ENCODE measurements at regions not wholly inside any gene's neighbourhood (a gene's known extent, or its start where the extent isn't known, plus 50 kb on each side); places are given as distances from the start of the nearest gene placed in this dataset.

DNA sequence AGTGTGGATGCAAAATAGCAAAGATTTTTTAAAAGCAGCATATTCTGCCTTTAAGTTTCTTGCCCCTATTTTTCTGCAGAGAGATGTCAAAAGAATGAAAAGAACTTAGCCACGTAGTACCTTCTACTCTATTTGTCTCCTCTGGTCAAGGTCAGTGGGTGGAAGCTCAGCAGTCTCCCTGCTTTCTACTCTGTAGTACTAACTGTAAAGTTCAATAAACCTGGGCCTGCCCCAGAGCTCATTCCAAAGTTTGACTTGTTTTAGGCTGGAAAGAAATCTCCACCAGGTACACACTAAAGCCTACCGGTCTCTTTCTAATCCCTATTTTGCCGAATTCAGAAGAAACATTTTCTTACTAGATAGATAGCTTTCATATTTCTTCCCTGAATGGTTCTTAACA is 247.9 kb upstream of the ARHGAP20 start:
- H3K4me3 ChIP-seq (ENCODE audit: low read depth, low read length) = no peak overlapping the region
- no peak for DNase-seq (ENCODE audit: low read depth)

DNA sequence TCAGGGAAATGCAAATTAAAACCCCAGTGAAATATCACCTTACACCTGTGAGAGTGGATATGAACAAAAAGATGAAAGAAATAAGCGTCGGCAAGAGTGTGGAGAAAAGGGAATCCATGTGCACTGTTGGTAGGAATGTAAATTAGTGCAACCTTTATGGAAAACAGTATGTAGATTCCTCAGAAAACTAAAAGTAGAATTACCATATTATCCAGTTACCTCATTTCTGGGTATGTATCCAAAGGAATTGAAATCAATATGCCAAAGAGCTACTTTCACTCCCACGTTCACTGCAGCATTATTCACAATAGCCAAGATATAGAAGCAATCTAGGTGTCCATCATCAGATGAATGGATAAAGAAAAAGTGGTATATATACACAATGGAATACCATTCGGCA is 246.0 kb upstream of the ARHGAP20 start:
- DNase-seq (ENCODE audit: low read depth) = no peak
- no peak overlapping the region for H3K4me3 ChIP-seq (ENCODE audit: low read depth, low read length)

DNA sequence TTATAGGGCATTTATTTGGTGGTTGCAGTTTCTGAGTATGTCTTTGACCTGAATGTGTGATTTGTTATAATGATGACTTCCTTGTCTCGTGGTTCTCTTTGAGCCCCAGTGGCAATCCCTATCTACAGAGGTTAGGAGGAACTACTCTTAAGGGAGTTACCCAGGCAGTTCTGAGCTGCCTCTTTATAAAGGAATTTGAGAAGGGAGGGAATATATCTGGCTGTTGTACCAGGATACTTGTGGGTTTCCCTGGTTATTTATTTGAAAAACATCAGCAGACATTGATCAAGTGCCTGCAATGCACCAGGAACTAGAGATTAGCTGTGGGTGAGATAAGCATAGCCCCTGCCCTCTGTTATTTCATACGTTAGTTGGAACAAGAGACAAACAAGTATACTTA is 243.5 kb upstream of the ARHGAP20 start:
- H3K4me3 ChIP-seq (ENCODE audit: low read depth, low read length) = no peak overlapping the region
- DNase-seq (ENCODE audit: low read depth) = no peak

DNA sequence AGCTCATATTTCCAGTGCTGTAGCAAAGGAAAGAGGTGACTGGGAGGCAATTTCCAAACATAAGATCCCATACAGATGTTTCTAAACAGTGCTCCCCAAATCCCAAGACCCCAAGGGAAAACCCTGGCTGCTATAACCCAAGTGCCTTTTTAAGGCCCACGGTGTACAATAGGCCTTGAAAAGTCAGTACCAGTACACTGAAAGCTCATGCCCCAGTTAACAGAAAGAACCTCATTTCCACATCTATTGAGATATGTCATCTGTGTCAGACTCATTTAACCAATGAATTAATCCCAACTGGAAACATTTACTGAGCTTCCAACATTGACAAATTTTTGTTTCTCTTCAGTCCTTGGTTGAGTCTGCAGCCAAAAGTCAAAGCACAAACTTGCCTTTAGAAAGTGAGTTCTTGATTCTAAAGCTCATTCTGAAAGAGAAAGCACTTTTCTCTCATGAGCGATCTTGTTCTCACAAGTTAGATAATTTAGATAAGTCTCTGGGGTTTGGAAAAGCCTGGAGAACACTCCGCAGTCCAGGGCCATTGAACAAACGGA is 239.8 kb upstream of the ARHGAP20 start:
- no peak overlapping the region for H3K4me3 ChIP-seq (ENCODE audit: low read depth, low read length)
- no peak for DNase-seq (ENCODE audit: low read depth)

DNA sequence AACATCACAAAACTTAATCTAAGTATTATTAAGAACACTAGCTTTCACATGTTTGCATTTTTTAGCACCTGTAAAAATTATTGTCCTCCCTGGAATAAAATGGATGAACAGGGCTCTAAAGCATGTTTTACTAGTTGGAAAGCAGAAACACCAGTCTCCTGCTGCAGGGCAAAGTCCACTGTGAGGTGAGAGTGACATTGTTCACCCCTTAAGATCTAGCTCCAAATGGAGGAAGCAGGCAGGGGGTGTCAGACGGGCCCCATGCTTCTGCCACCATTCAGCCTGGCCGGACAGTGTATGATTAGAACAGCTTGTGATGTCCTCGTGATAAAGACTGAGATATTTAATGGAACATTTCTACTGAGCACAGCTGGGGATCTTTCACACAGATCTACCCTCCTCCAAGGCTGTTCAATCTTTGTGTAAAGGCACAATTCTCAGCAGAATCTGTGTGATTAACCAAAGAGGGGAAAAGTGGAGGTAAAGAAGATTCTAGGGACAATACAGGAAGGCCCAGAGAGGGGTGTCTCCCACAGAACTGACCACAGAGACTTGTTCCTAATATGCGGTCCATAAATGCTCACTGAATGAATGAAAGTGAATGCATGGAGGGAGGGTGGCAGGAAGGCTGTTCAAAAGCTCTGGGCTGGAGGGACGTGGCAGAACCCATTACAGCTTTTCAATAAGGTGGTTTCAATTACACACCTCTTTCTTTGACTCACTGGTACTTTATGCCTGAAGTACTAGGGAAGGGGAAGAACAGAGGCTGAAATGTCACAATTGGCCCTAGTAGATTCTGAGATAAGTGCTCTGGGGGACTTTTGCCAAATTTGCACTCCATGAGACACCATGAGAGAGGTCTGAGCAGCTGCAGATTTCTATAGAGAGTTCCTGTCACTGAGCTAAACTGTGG is 239.1 kb upstream of the ARHGAP20 start:
- no peak for DNase-seq (ENCODE audit: low read depth)

DNA sequence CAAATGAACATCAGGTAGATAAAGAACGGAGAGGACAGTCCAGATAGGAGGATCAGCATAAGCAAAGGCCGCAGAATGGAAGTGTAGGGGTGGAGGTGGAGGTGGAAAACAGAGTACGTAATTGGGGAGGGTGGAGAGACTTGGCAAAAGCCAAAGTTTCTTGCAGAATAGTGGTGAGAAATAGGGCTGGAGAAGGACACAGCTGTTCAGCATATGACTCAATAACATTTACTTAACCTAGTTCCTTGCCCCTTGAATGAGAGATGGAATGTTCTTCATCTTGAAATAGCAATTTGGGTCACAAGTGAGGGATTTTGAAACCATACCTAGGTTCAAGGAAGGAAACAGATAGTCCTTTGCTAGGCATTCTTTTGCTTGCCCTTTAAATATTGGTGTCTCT is 235.9 kb upstream of the ARHGAP20 start:
- peak; percentile 69 for DNase-seq (ENCODE audit: low read depth)
- H3K4me3 ChIP-seq (ENCODE audit: low read depth, low read length) = no peak overlapping the region

More for the DNA sequence above, 239.1 kb upstream of the ARHGAP20 start:
- H3K4me3 ChIP-seq (ENCODE audit: low read depth, low read length) = no peak overlapping the region

DNA sequence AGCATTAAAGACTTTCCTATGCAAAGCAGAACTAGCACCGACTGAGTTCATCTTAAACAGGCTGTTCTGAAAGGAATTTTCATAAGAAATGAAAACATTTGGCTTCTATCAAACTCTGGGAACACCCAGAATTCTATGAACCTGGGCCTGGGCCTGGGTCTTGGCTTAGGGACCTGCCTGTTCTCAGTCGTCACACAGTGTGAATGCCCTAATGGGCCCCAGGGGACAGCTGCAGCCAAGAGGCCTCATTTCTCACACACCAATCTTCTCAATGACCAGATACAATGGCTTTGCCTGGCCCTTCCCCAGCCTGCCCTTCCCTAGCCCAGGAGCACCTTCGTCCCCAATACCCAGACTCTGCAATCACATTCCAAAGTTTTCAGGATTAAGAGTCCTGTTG is 234.9 kb upstream of the ARHGAP20 start:
- no peak overlapping the region for H3K4me3 ChIP-seq (ENCODE audit: low read depth, low read length)
- no peak for DNase-seq (ENCODE audit: low read depth)

DNA sequence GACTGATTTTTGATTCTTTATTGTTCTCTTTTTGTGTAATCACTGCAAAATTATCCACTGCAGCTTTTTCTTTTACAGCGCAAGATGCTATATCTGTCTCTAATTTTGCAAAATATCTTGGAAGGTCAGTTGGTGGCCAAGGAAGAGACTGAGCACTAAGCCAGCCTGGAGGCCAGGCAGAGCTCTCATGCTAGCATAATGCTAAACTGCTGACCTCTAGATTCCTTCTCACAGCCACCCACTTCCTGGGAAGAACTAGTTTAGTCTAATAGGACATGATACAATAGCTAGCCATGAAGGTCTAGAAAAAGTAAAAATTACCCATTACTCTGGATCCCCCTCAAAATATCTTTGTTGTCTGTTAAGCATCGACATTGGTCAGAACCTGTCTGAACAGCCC is 227.2 kb upstream of the ARHGAP20 start:
- peak; percentile 6 for DNase-seq (ENCODE audit: low read depth)
- no peak overlapping the region for H3K4me3 ChIP-seq (ENCODE audit: low read depth, low read length)

DNA sequence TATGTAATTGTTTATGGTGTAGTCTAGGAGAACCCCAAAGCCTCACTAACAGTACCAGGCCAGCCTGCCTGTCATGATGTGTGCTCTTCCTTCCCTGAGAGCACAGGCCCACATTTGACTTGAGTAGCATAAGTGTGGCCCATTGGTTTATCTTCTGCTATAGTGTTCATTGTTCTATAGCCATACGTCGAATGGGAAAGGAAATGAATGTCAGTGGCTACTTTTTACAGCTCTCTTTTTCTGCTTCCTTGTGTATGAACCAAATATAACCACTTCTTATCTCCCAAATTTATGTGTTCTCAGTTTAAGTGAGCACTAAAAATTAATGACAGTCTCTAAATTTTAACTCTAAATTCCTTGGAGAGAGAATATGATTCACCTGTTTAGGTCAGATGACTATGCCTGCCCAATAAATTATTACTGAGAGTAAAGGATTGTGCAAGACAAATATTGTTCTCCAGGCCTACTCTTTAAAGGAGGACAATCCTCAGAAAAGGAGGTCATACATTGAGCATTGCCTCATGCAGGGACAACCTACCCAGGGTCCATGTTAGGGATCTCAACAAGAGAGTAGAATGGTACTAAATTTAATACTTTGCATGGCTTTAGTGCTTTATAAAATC is 222.9 kb upstream of the ARHGAP20 start:
- no peak for DNase-seq (ENCODE audit: low read depth)
- no peak overlapping the region for H3K4me3 ChIP-seq (ENCODE audit: low read depth, low read length)

DNA sequence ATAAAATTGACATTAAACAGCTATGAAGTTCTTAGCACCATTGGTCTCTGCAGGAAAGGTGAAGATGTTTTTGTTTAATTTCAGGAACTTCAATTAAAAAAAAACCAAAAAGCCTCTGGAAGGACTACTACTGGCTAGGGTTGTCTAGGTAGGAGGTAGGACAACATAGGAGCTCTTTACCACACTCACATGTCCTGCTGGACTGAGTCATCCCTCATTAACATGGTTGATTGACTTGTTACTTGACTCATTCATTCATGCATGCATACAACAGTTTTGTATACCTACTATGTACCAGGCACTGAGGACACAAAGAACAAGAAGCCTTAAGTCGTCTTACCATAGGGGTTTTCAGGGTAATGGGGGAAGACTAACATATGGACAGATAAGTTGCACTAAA is 216.9 kb upstream of the ARHGAP20 start:
- no peak overlapping the region for H3K4me3 ChIP-seq (ENCODE audit: low read depth, low read length)
- DNase-seq (ENCODE audit: low read depth) = no peak

DNA sequence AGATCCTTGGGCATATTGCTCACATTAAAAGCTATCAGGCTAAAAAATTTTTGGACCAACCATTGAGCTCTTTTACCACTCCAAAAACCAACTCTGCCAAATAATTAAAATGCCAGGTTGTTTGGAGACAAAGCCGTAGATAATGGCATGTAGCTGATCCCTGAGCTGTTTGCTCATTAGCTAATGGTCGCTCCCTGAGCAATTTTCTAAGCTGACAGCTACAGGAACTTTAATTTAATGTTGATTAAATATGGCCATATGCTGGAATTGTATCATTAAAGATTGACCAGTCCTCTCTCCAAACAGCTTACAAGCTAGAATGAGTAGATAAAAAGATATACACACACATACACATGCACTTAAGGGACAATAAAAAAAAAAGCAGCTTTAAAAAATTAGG is 216.2 kb upstream of the ARHGAP20 start:
- DNase-seq (ENCODE audit: low read depth) = no peak
- no peak overlapping the region for H3K4me3 ChIP-seq (ENCODE audit: low read depth, low read length)

DNA sequence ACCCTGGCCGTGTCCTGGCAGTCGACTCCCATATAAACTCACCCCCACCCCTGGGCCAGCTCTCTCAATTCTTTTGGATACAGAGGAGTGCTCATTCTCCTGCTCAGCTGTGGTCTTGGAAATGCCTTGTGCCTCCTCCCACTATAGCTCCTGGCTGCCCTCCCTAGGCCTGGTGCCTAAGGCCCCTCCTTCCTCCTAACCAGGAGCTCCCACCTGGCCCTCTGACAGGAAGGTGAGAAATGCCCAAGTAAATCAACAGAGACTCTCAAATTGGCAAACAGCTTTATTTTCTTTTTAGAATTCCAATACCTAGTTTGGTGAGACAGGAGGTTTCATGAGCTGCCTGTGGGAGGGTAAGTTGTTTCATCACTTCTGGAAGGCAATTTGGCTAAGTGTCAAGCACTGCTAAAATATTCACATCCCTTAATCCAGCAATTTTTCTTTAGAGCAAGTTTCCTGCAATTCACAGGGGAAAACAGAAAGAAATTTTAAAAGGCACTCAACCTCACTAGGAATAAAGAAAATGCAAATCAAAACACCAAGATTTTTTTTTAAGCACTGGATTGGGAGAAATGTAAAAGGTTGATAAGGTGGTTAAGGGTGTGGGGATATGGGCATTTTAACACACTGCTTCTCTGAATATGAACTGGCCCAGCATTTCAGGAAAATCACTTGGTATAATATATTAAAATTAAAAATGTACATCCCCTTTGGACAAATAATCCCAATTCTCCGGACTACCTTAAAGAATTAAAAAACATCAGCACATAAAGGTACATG is 209.7 kb upstream of the ARHGAP20 start:
- H3K4me3 ChIP-seq (ENCODE audit: low read depth, low read length) = no peak overlapping the region
- peak; percentile 54 for DNase-seq (ENCODE audit: low read depth)

DNA sequence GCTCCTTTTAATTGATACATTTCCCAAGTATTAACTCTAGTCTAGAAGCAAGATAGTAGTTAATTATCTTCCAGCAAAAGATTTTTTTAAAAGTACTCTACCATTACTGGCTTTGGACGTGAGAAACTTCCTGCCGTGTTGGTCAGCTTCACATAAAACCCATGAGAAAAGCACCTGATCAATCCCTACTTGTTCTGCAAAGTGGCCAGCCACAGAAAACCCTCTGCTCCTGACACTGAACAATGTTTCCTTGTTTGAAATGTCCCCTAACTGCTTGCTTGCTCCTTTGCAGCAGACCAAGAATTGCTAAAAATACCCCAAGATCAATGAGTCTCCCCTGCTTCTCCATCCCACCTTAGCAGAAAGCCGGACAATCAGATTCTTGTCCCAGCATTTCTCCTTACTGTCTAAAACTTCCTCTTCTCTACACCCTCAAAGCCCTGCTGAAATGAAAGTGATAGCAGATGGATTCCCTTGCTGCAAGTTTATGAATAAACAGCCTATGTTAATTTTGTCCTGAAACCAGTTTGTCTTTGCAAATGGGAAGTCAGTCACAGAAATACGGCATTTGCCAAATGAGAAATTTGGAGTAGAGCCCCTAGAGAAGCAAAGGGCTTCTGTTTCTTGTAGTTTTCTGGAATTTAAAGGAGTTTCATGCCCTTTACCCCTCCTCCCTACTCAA is 207.1 kb upstream of the ARHGAP20 start:
- H3K4me3 ChIP-seq (ENCODE audit: low read depth, low read length) = no peak overlapping the region
- DNase-seq (ENCODE audit: low read depth) = no peak

DNA sequence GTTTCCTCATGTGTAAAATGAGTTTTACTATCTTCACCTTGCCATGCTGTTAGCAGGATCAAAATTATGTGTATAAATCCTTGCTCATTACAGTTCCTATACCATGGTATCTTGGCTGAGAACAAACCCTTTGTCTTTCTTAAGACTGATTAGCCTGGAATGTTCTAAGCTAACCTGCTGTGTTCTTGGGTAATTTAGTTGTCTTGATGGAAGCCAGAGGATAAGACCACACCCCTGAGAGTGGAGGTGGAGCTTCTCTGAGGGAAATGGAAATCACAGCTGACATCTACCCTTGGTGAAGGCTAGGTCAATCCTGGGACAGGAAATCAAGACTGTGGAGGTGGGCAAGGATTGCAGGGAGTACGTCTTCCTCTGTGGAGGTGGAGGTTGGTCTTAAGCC is 206.1 kb upstream of the ARHGAP20 start:
- no peak for DNase-seq (ENCODE audit: low read depth)
- no peak overlapping the region for H3K4me3 ChIP-seq (ENCODE audit: low read depth, low read length)

DNA sequence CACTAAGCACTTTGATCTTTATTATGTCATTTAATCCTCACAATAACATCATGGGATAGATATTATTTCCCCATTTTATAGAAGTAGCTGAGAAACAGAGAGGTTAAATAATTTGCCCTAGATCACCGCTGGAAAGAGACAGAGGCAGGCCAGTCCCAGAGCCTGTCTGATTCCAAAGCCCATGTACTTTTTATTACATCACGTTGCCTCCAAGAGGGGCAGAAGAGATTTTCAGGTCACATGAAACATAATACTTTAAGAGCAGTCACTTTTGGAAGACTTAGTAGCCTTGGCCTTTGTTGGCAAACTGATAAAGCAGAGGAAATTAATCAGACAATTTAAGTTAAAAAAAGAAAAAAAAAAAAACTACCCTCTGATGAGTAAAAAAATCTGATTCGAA is 200.2 kb upstream of the ARHGAP20 start:
- no peak for DNase-seq (ENCODE audit: low read depth)
- H3K4me3 ChIP-seq (ENCODE audit: low read depth, low read length) = no peak overlapping the region

DNA sequence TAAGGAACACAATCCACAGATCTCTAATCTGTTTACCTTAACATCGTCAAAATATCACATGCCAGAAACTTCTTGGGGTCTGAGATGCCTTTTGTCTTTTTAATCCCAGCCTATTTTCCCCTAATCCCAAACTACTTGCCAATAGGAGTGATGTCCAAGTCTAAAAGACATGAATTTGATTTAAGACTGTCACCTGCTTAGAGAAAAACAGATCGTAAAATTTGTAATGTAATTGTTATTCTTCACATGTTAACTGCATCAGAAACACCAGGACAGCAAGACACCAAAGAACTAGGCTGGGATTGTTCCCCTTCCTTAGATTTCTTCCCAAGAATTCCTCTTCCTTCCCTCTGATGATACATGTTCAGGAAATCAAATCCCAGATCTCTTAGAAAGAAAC is 198.1 kb upstream of the ARHGAP20 start:
- DNase-seq (ENCODE audit: low read depth) = no peak
- no peak overlapping the region for H3K4me3 ChIP-seq (ENCODE audit: low read depth, low read length)

DNA sequence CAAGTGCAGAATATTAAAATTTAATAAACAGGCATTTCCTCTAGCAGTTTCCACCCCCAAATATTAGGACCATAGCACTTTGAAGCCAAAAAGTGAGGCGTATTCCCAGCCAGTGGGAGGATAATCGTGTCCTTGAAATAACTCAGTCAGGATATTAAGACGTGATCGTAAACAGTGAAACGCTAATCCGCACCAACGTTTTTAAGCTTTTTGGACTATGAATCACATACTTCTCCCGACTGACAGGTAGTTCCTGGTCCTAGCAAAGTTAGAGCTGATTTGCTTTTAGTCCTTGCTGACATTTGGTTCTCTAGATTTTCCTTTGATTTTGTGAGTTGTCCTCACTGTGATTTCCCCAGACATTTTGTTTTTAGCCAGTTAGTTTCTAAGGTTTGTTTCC is 197.1 kb upstream of the ARHGAP20 start:
- DNase-seq (ENCODE audit: low read depth) = no peak
- no peak overlapping the region for H3K4me3 ChIP-seq (ENCODE audit: low read depth, low read length)

DNA sequence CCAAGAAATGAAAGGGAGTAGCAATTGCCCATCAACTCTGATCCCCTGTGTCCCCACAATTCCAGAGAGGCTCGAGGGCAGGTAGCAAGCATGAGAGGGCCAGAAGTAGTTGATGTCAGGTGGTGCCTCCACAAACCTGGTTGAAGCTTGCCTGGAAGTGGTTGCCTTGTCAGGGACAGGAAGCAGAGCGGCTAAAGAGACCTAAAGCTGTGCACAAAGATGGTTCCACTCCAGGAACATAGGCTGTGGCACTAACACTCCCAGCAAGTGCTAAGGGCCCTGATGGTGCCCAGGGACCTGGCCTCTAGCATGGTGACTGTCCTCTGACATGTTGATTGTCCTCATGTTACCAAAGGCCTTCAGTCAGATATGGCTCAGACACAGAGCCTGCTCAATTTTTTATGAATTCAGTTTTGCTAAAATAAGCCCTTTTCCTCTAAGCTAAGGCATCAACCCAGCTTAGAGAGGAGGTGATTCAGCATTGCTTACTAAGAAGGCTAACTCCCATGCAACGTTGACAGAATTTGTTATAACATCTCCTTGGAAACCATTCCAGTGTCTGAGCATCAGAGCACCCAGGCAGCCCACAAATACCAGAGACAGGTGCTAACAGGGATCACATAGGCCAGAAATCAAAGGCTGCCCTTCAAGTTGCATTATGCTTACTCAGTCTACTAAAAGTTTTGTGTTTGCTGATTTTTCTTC is 196.3 kb upstream of the ARHGAP20 start:
- DNase-seq (ENCODE audit: low read depth) = peak; percentile 68
- H3K4me3 ChIP-seq (ENCODE audit: low read depth, low read length) = no peak overlapping the region

DNA sequence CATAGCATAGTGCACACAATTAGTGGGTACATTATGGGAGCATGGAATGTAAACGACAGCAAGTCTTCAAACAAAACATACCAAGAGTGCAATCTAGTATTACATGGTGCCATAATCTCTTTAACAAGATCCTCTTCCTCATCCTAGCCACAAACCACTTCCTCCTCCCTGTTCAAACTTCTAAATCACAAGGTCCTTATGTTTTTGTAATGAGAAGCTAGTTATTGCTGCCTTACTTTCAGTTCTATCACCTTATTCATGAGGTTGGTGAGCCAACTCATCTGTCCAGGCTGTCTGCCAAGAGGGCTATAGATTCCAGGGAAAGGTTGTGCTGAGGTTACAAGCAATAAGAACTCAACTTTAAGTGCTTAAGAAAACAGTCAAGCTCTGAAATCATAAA is 195.4 kb upstream of the ARHGAP20 start:
- no peak overlapping the region for H3K4me3 ChIP-seq (ENCODE audit: low read depth, low read length)
- DNase-seq (ENCODE audit: low read depth) = peak; percentile 95
